GM10266 (cell line): ENCODE measurements at regions not wholly inside any gene's neighbourhood (a gene's known extent, or its start where the extent isn't known, plus 50 kb on each side); places are given as distances from the start of the nearest gene placed in this dataset.

ENCODE experiments used
- DNase-seq: peaks from one replicate; pipeline ENCODE4 v3.0.0; 2012; ENCODE audit errors: extremely low spot score
- TF ChIP-seq, protein P1 (sequence below): IDR thresholded peaks from 2 replicates; pipeline ENCODE4 v1.5.1; 2012; ENCODE audit warnings: mild to moderate bottlenecking, low read depth; ENCODE audit not compliant: control insufficient read depth, insufficient read depth; ENCODE audit errors: missing control alignments

DNA sequence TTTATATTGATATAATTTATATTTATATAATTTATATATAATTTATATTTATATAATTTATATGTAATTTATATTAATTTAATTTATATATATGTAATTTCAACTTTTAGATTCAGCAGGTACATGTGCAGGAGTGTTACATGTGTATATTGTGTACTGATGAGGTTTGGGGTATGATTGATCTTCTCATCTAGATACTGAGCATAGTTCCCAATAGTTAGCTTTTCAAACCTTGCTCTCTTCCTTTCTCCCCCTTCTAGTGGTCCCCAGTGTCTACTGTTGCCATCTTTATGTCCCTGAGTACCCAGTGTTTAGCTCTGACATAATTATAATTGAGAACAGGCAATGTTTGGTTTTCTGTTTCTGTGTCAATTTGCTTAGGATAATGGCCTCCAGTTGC lies 1335.3 kb upstream of the CDH2 start:
- DNase-seq, result no peak
- TF ChIP-seq, protein P1, sequence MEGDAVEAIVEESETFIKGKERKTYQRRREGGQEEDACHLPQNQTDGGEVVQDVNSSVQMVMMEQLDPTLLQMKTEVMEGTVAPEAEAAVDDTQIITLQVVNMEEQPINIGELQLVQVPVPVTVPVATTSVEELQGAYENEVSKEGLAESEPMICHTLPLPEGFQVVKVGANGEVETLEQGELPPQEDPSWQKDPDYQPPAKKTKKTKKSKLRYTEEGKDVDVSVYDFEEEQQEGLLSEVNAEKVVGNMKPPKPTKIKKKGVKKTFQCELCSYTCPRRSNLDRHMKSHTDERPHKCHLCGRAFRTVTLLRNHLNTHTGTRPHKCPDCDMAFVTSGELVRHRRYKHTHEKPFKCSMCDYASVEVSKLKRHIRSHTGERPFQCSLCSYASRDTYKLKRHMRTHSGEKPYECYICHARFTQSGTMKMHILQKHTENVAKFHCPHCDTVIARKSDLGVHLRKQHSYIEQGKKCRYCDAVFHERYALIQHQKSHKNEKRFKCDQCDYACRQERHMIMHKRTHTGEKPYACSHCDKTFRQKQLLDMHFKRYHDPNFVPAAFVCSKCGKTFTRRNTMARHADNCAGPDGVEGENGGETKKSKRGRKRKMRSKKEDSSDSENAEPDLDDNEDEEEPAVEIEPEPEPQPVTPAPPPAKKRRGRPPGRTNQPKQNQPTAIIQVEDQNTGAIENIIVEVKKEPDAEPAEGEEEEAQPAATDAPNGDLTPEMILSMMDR, result no peak

DNA sequence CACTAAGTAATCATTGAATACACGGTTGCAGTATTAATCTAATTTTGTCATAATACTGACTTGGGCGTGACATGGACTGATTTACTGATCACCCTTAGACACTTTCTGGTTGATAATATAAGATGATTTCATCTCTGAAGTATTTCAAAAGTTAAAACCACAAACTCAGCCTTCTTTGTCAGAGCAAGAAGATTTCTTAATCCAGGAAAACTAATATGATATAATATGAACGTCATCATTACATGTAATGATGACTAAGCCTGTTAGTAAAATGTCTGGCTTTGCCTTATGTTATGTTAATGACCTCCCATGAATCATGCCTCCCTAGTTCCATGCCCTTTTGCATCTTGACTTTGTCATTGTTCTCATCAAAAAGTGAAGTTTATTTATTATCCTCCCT lies 1325.0 kb upstream of the CDH2 start:
- TF ChIP-seq, protein P1, result no peak
- DNase-seq, result no peak

DNA sequence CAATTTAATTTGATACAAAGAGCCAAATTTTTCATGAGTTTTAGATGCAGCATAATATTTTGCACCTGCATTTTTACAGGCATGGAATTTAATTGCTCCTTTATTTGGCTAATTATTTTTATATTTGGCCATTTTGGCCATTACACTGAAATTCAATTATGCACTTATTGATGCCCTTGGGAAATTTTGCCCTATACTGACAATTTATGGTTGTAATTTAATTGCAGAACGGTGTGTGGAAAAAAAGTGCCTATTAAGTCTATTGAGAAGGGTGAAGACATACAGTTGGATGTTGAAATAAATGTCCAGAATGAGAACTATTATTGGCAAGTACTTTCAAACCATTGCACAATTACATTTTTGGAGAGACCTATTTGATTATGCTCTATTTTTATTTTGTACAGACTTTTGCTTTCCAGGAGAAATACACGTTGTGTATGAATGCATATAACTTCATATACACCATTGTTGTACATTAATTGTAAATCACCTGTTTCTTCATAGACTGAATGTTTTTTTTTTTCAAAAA lies 1319.3 kb upstream of the CDH2 start:
- TF ChIP-seq, protein P1, result no peak
- no peak for DNase-seq

DNA sequence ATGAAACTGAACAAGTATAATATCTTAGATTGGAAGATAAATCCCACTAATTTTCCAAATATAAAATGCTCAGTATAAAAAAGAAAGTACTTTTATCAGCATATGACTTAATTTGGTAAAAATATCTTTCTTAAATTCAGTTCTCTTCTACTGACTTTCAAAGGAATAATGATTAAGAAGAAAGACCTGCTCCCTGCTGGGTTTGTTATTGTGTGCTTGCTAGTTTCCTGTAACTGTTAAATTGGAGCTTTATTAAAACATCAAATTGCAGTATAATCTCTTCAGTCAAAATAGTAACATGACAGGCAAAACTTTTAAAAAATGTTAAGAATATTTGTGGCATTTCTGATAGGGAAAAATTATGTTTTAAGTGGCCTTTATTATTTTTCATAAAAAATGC lies 1317.4 kb upstream of the CDH2 start:
- no peak for DNase-seq
- TF ChIP-seq, protein P1, result no peak

DNA sequence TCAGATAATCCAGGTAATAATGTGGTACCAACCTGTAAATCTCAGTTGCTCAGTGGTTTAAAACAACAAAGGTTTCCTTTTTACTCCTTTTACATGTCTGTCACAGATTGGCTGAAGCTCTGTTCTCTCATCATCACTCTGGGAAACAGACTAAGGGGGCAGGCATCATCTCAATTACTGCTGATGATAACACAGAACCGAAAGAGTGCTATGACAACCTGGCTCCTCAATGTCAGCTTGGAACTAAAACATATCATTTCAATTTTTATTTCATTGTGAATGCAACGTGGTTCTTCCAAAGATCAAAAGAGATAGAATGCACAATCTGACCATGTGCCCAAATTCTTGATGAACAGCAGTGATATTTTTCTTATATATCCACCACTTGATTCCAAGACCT lies 1315.0 kb upstream of the CDH2 start:
- TF ChIP-seq, protein P1, result no peak

DNA sequence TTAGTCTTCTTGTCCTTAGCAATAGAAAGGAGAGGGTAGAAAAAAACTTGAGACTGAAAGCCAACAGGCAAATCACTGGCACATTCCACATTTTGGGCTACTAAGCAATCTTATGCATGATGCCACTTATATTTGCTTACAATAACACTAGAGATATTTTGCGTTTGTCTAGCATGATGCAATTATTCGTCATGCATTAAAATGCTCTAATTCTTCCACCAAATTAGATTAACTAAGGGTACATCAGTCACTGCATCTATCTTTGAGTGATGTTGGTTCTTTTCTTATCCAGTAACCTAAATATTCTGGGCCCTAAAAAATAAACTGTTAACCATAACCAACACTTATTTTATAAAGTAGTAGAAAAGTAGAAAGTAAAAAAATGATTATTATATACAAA lies 1311.7 kb upstream of the CDH2 start:
- TF ChIP-seq, protein P1, result no peak
- no peak for DNase-seq

More for the DNA sequence above, 1315.0 kb upstream of the CDH2 start:
- no peak for DNase-seq

DNA sequence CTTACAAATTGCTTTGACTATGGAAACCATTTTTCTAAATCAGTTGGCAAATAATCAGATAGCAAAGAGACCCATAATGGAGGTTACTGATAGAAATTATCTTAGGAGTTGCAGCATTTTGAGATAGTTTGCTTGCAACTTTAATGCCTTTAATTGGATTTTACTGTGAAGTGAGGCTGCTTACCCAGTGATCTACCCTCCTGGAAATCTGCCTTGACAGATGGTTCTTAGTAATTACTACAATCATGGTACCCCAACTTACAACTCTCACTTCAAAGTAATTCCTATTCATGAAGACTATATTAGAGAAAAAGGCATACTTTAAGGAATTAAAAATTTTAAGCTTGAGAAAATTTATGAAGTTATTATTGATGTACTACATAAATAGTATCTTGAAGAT lies 1288.6 kb upstream of the CDH2 start:
- TF ChIP-seq, protein P1, result no peak
- no peak for DNase-seq
